Upper lobe of right lung (tissue), 1 donor: ENCODE measurements at regions not wholly inside any gene's neighbourhood (a gene's known extent, or its start where the extent isn't known, plus 50 kb on each side); places are given as distances from the start of the nearest gene placed in this dataset.

ENCODE experiments used
- ATAC-seq: fragments of 200-7000 bp; cut with Tn5 transposase; one replicate; pipeline ENCODE4 v1.9.1; 2020; ENCODE audit warnings: mild to moderate bottlenecking, moderate library complexity
- DNase-seq: peaks from one replicate; pipeline ENCODE4 v3.0.0-alpha.2; 2020
- H3K27ac ChIP-seq: fragments of 200-600 bp; one replicate; pipeline ENCODE4 v1.8.0; 2022
- H3K27me3 ChIP-seq: fragments of 200-600 bp; one replicate; pipeline ENCODE4 v1.8.0; 2022; ENCODE audit warnings: mild to moderate bottlenecking
- H3K36me3 ChIP-seq: fragments of 200-600 bp; one replicate; pipeline ENCODE4 v1.8.0; 2022
- H3K4me1 ChIP-seq: fragments of 200-600 bp; one replicate; pipeline ENCODE4 v1.8.0; 2022
- H3K4me3 ChIP-seq: fragments of 200-600 bp; one replicate; pipeline ENCODE4 v1.8.0; 2022; ENCODE audit warnings: mild to moderate bottlenecking
- H3K9me3 ChIP-seq: fragments of 200-600 bp; one replicate; pipeline ENCODE4 v1.8.0; 2022
- intact Hi-C: fragments of 100-400 bp; cut with DNase I; formaldehyde crosslinking; loops from one replicate; pipeline ENCODE4 v1.11.0; 2022
- TF ChIP-seq, protein P1 (sequence below): fragments of 200-600 bp; IDR thresholded peaks from one replicate; pipeline ENCODE4 v1.8.0; 2022; ENCODE audit warnings: antibody characterized with exemption
- donor health status: DM: no; HTN: yes; CAD: no; lungs with severe emphysema.

DNA sequence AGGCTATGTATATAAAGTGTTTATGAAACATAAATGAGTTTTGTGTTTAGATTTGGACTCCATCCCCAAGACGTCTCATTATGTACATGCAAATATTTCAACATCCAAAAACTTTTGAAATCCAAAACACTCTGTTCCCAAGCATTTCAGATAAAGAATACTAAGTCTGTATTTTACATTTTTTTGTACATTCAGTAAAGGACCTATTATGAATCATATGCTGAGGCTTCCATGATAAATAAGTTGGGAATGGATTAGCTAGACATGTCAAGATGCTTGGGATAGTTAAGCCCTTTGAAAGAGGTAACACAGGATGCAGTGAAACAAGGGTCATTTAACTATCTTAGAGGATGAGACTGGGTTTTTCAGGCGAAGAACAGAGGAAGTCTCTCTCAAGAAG lies 262.9 kb downstream of the SNX13 start:
- Histone ChIP-seq H3K4me3 (no peak overlapping the region), H3K9me3 (no peaks in the 10 kb centered on the region), H3K4me1 (peaks cover 12% of the 10 kb centered on the region), H3K27me3 (no peaks in the 10 kb centered on the region), H3K27ac (no peak overlapping the region), H3K36me3 (no peaks in the 10 kb centered on the region)
- TF ChIP-seq, protein P1, sequence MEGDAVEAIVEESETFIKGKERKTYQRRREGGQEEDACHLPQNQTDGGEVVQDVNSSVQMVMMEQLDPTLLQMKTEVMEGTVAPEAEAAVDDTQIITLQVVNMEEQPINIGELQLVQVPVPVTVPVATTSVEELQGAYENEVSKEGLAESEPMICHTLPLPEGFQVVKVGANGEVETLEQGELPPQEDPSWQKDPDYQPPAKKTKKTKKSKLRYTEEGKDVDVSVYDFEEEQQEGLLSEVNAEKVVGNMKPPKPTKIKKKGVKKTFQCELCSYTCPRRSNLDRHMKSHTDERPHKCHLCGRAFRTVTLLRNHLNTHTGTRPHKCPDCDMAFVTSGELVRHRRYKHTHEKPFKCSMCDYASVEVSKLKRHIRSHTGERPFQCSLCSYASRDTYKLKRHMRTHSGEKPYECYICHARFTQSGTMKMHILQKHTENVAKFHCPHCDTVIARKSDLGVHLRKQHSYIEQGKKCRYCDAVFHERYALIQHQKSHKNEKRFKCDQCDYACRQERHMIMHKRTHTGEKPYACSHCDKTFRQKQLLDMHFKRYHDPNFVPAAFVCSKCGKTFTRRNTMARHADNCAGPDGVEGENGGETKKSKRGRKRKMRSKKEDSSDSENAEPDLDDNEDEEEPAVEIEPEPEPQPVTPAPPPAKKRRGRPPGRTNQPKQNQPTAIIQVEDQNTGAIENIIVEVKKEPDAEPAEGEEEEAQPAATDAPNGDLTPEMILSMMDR, result no peak
- ATAC-seq (no peak), DNase-seq (no peak)
- intact Hi-C loops, result no loop called here

DNA sequence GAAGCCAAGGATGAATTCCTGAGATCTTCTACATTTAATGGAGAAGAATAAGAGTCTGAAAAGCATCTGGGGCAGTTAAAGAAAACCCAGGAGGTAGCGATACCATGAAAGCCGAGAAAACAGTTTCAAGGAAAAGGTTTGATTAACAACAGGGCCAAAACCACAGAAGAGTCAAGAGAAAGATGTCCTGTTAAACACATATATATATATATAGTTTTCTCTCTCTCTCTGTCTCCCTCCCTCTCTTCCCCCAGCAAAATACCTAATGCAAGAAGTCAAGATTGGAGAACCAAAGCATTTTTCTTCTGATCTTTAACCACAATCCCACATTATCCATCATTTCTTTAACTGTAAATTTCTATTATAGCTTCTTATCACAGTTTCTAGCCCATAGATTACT lies 261.4 kb downstream of the SNX13 start:
- Histone ChIP-seq H3K27me3 (no peaks in the 10 kb centered on the region), H3K4me1 (peaks cover 12% of the 10 kb centered on the region), H3K9me3 (no peaks in the 10 kb centered on the region), H3K27ac (no peak overlapping the region), H3K4me3 (no peak overlapping the region), H3K36me3 (no peaks in the 10 kb centered on the region)
- DNase-seq (no peak), ATAC-seq (no peak)
- intact Hi-C loops, result no loop called here
- TF ChIP-seq, protein P1, result no peak

DNA sequence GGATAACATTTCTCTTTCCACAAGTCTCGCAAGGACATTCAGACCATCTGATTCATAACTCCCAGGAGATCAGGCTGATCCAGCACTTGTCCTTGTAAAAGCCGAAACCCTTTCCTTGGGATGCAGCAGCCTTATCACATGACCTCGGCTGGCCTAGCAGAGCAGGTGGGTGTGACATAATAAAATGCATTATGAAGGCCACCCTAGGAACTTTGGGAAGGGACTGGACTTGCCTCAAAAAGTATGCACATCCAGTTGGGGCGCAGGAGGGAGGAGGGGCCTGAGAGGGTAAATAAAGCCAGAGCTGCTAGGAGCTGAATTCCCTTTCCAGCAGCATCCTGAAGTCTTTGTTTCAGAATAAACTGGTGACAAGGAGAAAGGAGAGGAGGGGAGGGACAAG lies 260.8 kb downstream of the SNX13 start:
- ATAC-seq, result no peak
- intact Hi-C loops, result no loop called here

DNA sequence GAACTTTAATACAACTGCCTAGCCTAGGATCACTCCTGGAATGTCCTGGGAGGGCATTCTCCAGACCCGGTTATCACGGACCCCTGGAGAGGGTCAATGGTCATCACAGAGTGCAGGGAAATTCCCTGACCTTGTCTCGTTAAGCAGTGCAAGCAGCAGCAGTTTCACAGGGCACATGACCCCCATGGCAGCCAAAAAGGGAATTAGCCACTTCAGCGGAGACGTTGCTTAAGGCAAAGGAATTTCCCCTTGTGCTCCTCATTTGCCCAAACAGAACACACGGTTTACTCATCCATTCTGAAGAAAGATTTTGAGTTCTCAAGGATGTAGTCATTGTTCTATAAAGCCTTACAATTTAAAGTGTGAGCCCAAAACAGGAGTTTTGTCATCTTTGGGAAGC lies 260.3 kb downstream of the SNX13 start:
- Histone ChIP-seq H3K4me3 (no peak overlapping the region), H3K27me3 (no peaks in the 10 kb centered on the region), H3K4me1 (peaks cover 12% of the 10 kb centered on the region), H3K36me3 (no peaks in the 10 kb centered on the region), H3K9me3 (no peaks in the 10 kb centered on the region), H3K27ac (no peak overlapping the region)
- intact Hi-C loops, result no loop called here
- ATAC-seq (peak; percentile 90), DNase-seq (peak; percentile 66)
- TF ChIP-seq, protein P1, result no peak

More for the DNA sequence above, 260.8 kb downstream of the SNX13 start:
- no peak for DNase-seq
- H3K9me3 ChIP-seq, result no peaks in the 10 kb centered on the region
- H3K4me3 ChIP-seq, result no peak overlapping the region
- no peaks in the 10 kb centered on the region for H3K36me3 ChIP-seq
- TF ChIP-seq, protein P1, result no peak
- H3K27me3 ChIP-seq, result no peaks in the 10 kb centered on the region
- no peak overlapping the region for H3K27ac ChIP-seq
- H3K4me1 ChIP-seq, result peaks cover 12% of the 10 kb centered on the region

DNA sequence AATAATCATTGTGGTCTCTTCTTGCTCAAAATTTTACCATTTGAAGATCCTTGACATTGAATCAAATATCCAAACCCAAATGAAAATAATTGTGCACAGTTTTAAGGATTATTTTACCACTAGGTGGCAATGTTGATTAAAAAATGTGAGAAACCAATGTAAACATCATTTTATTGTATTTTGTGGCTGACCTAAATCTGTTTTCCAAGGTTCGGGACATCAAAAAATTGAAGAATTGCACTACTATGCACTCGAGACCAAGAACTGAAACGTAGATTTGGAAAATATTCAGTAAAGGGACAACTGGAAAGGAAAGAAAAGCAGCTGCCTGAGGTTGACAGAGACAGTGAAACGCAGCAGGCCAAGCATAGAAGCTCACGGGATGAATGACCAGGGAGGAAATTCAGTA lies 259.3 kb downstream of the SNX13 start:
- Histone ChIP-seq H3K4me3 (no peak overlapping the region), H3K36me3 (no peaks in the 10 kb centered on the region), H3K27me3 (no peaks in the 10 kb centered on the region), H3K27ac (no peak overlapping the region), H3K9me3 (no peaks in the 10 kb centered on the region), H3K4me1 (peaks cover 12% of the 10 kb centered on the region)
- no peak for DNase-seq
- intact Hi-C loops, result no loop called here
- no peak for ATAC-seq
- TF ChIP-seq, protein P1, result peak; percentile 65

DNA sequence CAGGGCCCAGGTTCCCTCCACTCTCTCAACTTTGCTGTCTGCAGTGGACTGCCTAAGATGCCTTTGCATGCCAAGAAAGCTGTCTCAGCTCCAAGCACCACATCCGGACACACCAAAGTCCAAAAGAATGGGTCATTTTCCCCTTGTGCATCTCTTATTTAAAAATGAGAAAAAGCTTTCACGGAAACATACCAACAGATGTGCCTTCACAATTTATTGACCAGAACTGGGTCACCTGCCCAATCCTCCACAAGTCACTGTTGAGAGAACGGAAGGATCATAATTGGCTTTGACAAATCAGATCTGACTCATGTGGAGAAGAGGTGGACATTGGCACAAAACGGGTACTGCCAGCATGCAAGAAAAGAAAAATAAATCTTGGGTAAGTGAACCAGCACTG lies 258.3 kb downstream of the SNX13 start:
- Histone ChIP-seq H3K9me3 (no peaks in the 10 kb centered on the region), H3K27me3 (no peaks in the 10 kb centered on the region), H3K4me3 (no peak overlapping the region), H3K27ac (no peak overlapping the region), H3K36me3 (no peaks in the 10 kb centered on the region), H3K4me1 (peaks cover 12% of the 10 kb centered on the region)
- TF ChIP-seq, protein P1, result no peak
- no peak for DNase-seq
- intact Hi-C loops, result no loop called here
- ATAC-seq, result no peak
